Heart left ventricle (tissue), 16 donors: ENCODE measurements at regions not wholly inside any gene's neighbourhood (a gene's known extent, or its start where the extent isn't known, plus 50 kb on each side); places are given as distances from the start of the nearest gene placed in this dataset.

ENCODE experiments used
- ATAC-seq, 4 donors: fragments of 200-7000 bp; cut with Tn5 transposase; one replicate each; pipeline ENCODE4 v1.9.1; 2020 to 2022; ENCODE audit warnings: moderate library complexity in 4 of 4, mild to moderate bottlenecking in 3 of 4, moderate number of reproducible peaks in 1 of 4
- DNase-seq, 5 donors: peaks; one replicate each; pipeline ENCODE4 v3.0.0-alpha.2; 2020
- H3K27ac ChIP-seq, 12 donors: fragments of 200-600 bp; sonication (generic) in 4 of 12; one replicate each; pipeline versions ENCODE4 v1.5.0 to v1.8.0; 2016 to 2022; ENCODE audit warnings: mild to moderate bottlenecking in 2 of 12
- H3K27me3 ChIP-seq, 9 donors: fragments of 200-600 bp; sonication (generic) in 2 of 9; one replicate each; pipeline versions ENCODE4 v1.5.1 to v1.8.0; 2016 to 2022; ENCODE audit warnings: mild to moderate bottlenecking in 3 of 9
- H3K36me3 ChIP-seq, 9 donors: fragments of 200-600 bp; sonication (generic) in 2 of 9; one replicate each; pipeline versions ENCODE4 v1.5.0 to v1.8.0; 2018 to 2022; ENCODE audit warnings: mild to moderate bottlenecking in 2 of 9
- H3K4me1 ChIP-seq, 12 donors: fragments of 200-600 bp; sonication (generic) in 4 of 12; one replicate each; pipeline versions ENCODE4 v1.5.0 to v1.8.0; 2016 to 2022; ENCODE audit warnings: mild to moderate bottlenecking in 3 of 12
- H3K4me3 ChIP-seq, 12 donors: fragments of 200-600 bp; sonication (generic) in 4 of 12; one replicate each; pipeline versions ENCODE4 v1.5.0 to v1.8.0; 2017 to 2022; ENCODE audit warnings: mild to moderate bottlenecking in 9 of 12, moderate library complexity in 4 of 12
- H3K9me3 ChIP-seq, 12 donors: fragments of 200-600 bp; sonication (generic) in 4 of 12; one replicate each; pipeline versions ENCODE4 v1.5.0 to v1.8.0; 2016 to 2022; ENCODE audit warnings: mild to moderate bottlenecking in 1 of 12
- CTCF ChIP-seq, 12 donors: fragments of 200-600 bp; sonication (generic) in 4 of 12; IDR thresholded peaks; one replicate each; pipeline versions ENCODE4 v1.5.0 to v1.8.0; 2018 to 2022; ENCODE audit warnings: antibody characterized with exemption in 12 of 12, mild to moderate bottlenecking in 5 of 12
- POLR2A ChIP-seq, 2 donors: fragments of 450-650 bp; IDR thresholded peaks; one replicate each; pipeline ENCODE4 v1.6.1; 2017; ENCODE audit warnings: antibody characterized with exemption in 2 of 2, mild to moderate bottlenecking in 2 of 2, moderate library complexity in 2 of 2
- WGBS, 4 donors: extraction: QIAGEN DNeasy Blood & Tissue Kit in 2 of 4; methylation state at CpG; one replicate each; pipeline versions ENCODE4 v1.1.5 to v1.1.7; 2013 to 2018; 5-methylcytosine and 5-hydroxymethylcytosine counted together
- intact Hi-C, 10 donors: fragments of 100-400 bp; cut with DNase I; formaldehyde crosslinking; loops; one replicate each; pipeline versions ENCODE4 v1.11.1 to v1.14.2; 2022
- donor health status: ischemic (EF 13 %, LVEDD 7.1; RV severe dilation, severe dysfunction).
- donor health status: healthy with polysubstance abuse.
- donor health status: DM: no; HTN: yes; CAD: no.
- donor health status: DM: no; HTN: no; CAD: no.
- donor health status: ischemic (EF 25% LVEDD 6.9; RV normal size, moderate dysfunction).
- donor health status: ischemic (EF 25% LVEDD 5.7; RV mildly dilated, moderate dysfunction).
- donor health status: healthy.
- donor health status: DM: yes; HTN: yes; CAD: no.
- donor health status: ischemic (EF 35%, LVEDD 5.7; RV mildly dilated, moderate dysfunction).
- donor health status: nonischemic (EF 11% LVEDD 7.7; RV severe dilation, severe dysfunction).
- donor health status: DM: yes; HTN: yes; CAD: no.
- donor health status: PGD.
- donor health status: ischemic (EF 29% LVEDD 5.4; RV normal size, mild dysfunction).
- donor health status: nonischemic (EF 23%, LVEDD 6.1; RV moderate dilation, normal function).

GRCh38 chr11:42571131-42571877, 740.5 kb upstream of the API5 start:
- 63 to 87% (median 82%) methylated on average over 12 of the region's 12 CpGs for WGBS, 4 donors
- no peak overlapping the region for H3K27ac ChIP-seq
- H3K9me3 ChIP-seq = peaks cover 0 to 16% (median 0%) of the 10 kb centered on the region in 12 donors
- ATAC-seq = no peak
- DNase-seq = no peak
- H3K36me3 ChIP-seq = no peaks in the 10 kb centered on the region
- H3K4me3 ChIP-seq = no peak overlapping the region
- TF ChIP-seq CTCF (IDR thresholded peaks at IDR 0.05) = no peak
- TF ChIP-seq POLR2A (IDR thresholded peaks at IDR 0.05) = no peak
- intact Hi-C loops = no loop called here
- no peaks in the 10 kb centered on the region for H3K27me3 ChIP-seq
- H3K4me1 ChIP-seq = no peaks in the 10 kb centered on the region

GRCh38 chr11:42571878-42572610, 739.8 kb upstream of the API5 start:
- Histone ChIP-seq H3K4me3 (no peak overlapping the region), H3K4me1 (no peaks in the 10 kb centered on the region), H3K27ac (no peak overlapping the region), H3K27me3 (no peaks in the 10 kb centered on the region), H3K36me3 (no peaks in the 10 kb centered on the region), H3K9me3 (peaks cover 0 to 9% (median 0%) of the 10 kb centered on the region in 12 donors)
- intact Hi-C loops = no loop called here
- ATAC-seq = no peak
- 70 to 86% (median 79%) methylated on average over 5 of the region's 5 CpGs for WGBS, 4 donors
- DNase-seq = no peak
- no peak for TF ChIP-seq CTCF (IDR thresholded peaks at IDR 0.05)
- no peak for TF ChIP-seq POLR2A (IDR thresholded peaks at IDR 0.05)

GRCh38 chr11:42576318-42576717, 735.5 kb upstream of the API5 start:
- no peak for DNase-seq
- no peaks in the 10 kb centered on the region for H3K9me3 ChIP-seq
- H3K36me3 ChIP-seq = no peaks in the 10 kb centered on the region
- no peak for ATAC-seq
- intact Hi-C loops = no loop called here
- TF ChIP-seq CTCF (IDR thresholded peaks at IDR 0.05) (no peak), POLR2A (IDR thresholded peaks at IDR 0.05) (no peak)
- 63 to 66% (median 65%) methylated on average over 3 of the region's 3 CpGs for WGBS, 4 donors
- no peaks in the 10 kb centered on the region for H3K27me3 ChIP-seq
- H3K27ac ChIP-seq = no peak overlapping the region
- no peaks in the 10 kb centered on the region for H3K4me1 ChIP-seq
- H3K4me3 ChIP-seq = no peak overlapping the region

- H3K27me3 ChIP-seq = no peaks in the 10 kb centered on the region
- no peak overlapping the region for H3K4me3 ChIP-seq
- no peaks in the 10 kb centered on the region for H3K4me1 ChIP-seq
- intact Hi-C loops = no loop called here
- H3K27ac ChIP-seq = no peak overlapping the region
- no peak for ATAC-seq
- DNase-seq = no peak
- WGBS, 4 donors = 52 to 68% (median 62%) methylated on average over 2 of the region's 2 CpGs
- no peak for TF ChIP-seq POLR2A (IDR thresholded peaks at IDR 0.05)
- TF ChIP-seq CTCF (IDR thresholded peaks at IDR 0.05) = no peak
- no peaks in the 10 kb centered on the region for H3K36me3 ChIP-seq
- H3K9me3 ChIP-seq = no peaks in the 10 kb centered on the region
Observed at GRCh38 chr11:42589286-42589685, 722.5 kb upstream of the API5 start.
